ENCODE measurements at regions not wholly inside any gene's neighbourhood (a gene's known extent, or its start where the extent isn't known, plus 50 kb on each side); places are given as distances from the start of the nearest gene placed in this dataset.
A peak's percentile ranks its signal among the peaks of the same experiment; 100 is the strongest.

- H3K4me1 ChIP-seq: no peaks in the 10 kb centered on the region
- H3K4me3 ChIP-seq: no peak overlapping the region
- no peaks in the 10 kb centered on the region for H3K36me3 ChIP-seq
- intact Hi-C loops (cut with DNase I; ENCODE audit: low total_unique reads): loop anchor here (10.0 kb wide), 1 partner anchor 210 kb away; no protein-coding TSS in a partner anchor
- no peaks in the 10 kb centered on the region for H3K27me3 ChIP-seq
- H3K9me3 ChIP-seq: no peaks in the 10 kb centered on the region
- WGBS, 2 donors (ENCODE audit: low coverage in 1 of 2): 51 to 59% methylated on average over 5 of the region's 5 CpGs
- in situ Hi-C loops (cut with MboI; ENCODE audit: low pct_ligation_motif_present in 1 of 4, low pct_unique_long_range_greater_than_20kb in 1 of 4, low sequenced_read_pairs in 3 of 4): loop anchor here in 1 of 4 donors (25.0 kb wide), 1 partner anchor 783 kb away; no protein-coding TSS in a partner anchor
- H3K27ac ChIP-seq: no peak overlapping the region
- no peak for DNase-seq
- TF ChIP-seq EP300 (IDR thresholded peaks at IDR 0.05; ENCODE audit: low read depth) (no peak), POLR2A (IDR thresholded peaks at IDR 0.05) (no peak), POLR2AphosphoS5 (IDR thresholded peaks at IDR 0.05) (no peak)
- TF ChIP-seq, protein P1, sequence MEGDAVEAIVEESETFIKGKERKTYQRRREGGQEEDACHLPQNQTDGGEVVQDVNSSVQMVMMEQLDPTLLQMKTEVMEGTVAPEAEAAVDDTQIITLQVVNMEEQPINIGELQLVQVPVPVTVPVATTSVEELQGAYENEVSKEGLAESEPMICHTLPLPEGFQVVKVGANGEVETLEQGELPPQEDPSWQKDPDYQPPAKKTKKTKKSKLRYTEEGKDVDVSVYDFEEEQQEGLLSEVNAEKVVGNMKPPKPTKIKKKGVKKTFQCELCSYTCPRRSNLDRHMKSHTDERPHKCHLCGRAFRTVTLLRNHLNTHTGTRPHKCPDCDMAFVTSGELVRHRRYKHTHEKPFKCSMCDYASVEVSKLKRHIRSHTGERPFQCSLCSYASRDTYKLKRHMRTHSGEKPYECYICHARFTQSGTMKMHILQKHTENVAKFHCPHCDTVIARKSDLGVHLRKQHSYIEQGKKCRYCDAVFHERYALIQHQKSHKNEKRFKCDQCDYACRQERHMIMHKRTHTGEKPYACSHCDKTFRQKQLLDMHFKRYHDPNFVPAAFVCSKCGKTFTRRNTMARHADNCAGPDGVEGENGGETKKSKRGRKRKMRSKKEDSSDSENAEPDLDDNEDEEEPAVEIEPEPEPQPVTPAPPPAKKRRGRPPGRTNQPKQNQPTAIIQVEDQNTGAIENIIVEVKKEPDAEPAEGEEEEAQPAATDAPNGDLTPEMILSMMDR (IDR thresholded peaks at IDR 0.05): no peak
Measured at GRCh38 chr18:27595113-27595838, 410.2 kb upstream of the CHST9 start.

DNA sequence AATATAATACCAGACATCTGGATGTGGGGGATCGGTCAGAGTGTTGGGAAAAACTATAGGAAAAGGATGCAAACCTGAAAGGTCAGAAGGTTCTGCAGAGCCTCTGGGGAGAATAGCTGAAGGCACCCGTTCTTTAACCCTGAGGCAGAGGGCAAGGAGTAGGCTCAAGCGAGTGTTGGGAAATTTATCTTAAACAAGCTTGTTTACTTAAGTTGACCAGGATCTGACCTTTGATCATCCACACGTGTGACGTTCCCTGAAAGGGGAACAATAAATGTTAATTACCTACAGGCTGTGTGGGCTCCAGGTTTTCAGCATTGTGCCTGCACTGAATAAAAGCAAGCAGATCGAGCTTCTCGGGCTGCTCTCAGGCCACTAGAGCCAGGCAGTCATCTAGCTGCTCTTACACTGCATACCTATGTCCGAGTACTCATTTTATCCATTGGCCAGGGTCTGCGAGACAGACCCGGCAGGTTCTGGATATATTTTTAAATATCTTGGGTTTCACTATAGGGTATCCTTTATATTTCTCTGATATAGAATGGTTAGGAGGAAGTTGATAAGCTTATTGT lies 400.6 kb upstream of the CHST9 start:
- TF ChIP-seq POLR2AphosphoS5 (IDR thresholded peaks at IDR 0.05) (no peak), EP300 (IDR thresholded peaks at IDR 0.05; ENCODE audit: low read depth) (no peak), POLR2A (IDR thresholded peaks at IDR 0.05) (no peak)
- TF ChIP-seq, protein P1 (IDR thresholded peaks at IDR 0.05): no peak
- no peaks in the 10 kb centered on the region for H3K27me3 ChIP-seq
- H3K36me3 ChIP-seq: no peaks in the 10 kb centered on the region
- in situ Hi-C loops (cut with MboI; ENCODE audit: low pct_ligation_motif_present in 1 of 4, low pct_unique_long_range_greater_than_20kb in 1 of 4, low sequenced_read_pairs in 3 of 4): loop anchor here in 1 of 4 donors (25.0 kb wide), 1 partner anchor 773 kb away; no protein-coding TSS in a partner anchor
- peaks cover 6 to 8% of the 10 kb centered on the region in 2 donors for H3K9me3 ChIP-seq
- intact Hi-C loops (cut with DNase I; ENCODE audit: low total_unique reads): no loop called here
- peaks cover 0 to 12% (median 2%) of the 10 kb centered on the region in 4 donors for H3K4me1 ChIP-seq
- 31 to 40% methylated on average over 8 to 10 of the region's 10 CpGs for WGBS, 2 donors (ENCODE audit: low coverage in 1 of 2)
- H3K4me3 ChIP-seq: no peak overlapping the region
- peak; percentile 21 for DNase-seq
- H3K27ac ChIP-seq: peak overlapping the region in 2 of 4 donors; percentile 31 to 43

- Histone ChIP-seq H3K27ac (no peak overlapping the region), H3K9me3 (peaks cover 6 to 8% of the 10 kb centered on the region in 2 donors), H3K4me3 (no peak overlapping the region), H3K27me3 (no peaks in the 10 kb centered on the region), H3K4me1 (peaks cover 0 to 12% (median 2%) of the 10 kb centered on the region in 4 donors), H3K36me3 (no peaks in the 10 kb centered on the region)
- WGBS, 2 donors (ENCODE audit: low coverage in 1 of 2): 49 to 60% methylated on average over 1 of the region's 1 CpG
- no peak for TF ChIP-seq POLR2AphosphoS5 (IDR thresholded peaks at IDR 0.05)
- TF ChIP-seq, protein P1 (IDR thresholded peaks at IDR 0.05): no peak
- no peak for TF ChIP-seq EP300 (IDR thresholded peaks at IDR 0.05; ENCODE audit: low read depth)
- TF ChIP-seq POLR2A (IDR thresholded peaks at IDR 0.05): no peak
- intact Hi-C loops (cut with DNase I; ENCODE audit: low total_unique reads) (no loop called here), in situ Hi-C loops (cut with MboI; ENCODE audit: low pct_ligation_motif_present in 1 of 4, low pct_unique_long_range_greater_than_20kb in 1 of 4, low sequenced_read_pairs in 3 of 4) (loop anchor here in 1 of 4 donors (25.0 kb wide), 1 partner anchor 771 kb away; no protein-coding TSS in a partner anchor)
- DNase-seq: no peak
Measured at GRCh38 chr18:27583466-27583865, 398.4 kb upstream of the CHST9 start.

DNA sequence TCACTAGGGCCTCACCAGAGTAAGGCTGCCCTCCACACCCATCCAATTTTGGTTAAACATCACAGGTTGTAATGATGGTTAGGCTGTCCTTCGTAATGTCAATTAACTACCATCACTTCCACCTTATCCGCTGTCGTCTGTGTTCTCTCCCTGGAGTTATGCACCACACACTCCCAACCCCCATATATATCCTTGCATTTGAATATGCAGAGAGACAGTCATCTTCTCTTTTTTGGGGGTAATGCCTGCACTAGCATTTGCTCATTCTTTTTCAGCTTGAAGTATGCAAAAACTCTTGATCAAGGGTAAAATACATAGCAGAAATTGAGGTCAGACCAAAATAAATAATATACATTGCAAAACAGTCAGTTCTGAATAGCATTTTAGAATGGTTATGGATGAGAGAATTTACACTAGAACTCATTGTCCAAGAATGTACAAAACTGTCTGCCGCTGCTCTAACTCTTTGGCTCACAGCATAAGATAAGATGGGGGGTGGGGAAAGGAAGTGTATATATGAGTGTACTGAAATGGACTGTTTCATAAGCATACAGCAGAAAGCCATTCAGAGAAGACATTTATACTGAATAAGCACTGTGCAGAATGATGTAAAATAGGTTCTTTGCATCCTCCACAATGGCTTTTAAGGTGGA lies 397.8 kb upstream of the CHST9 start:
- intact Hi-C loops (cut with DNase I; ENCODE audit: low total_unique reads): no loop called here
- WGBS, 2 donors (ENCODE audit: low coverage in 1 of 2): 58 to 72% methylated on average over 3 to 4 of the region's 4 CpGs
- no peak overlapping the region for H3K27ac ChIP-seq
- H3K36me3 ChIP-seq: no peaks in the 10 kb centered on the region
- TF ChIP-seq EP300 (IDR thresholded peaks at IDR 0.05; ENCODE audit: low read depth): no peak
- TF ChIP-seq, protein P1 (IDR thresholded peaks at IDR 0.05): no peak
- no peak for TF ChIP-seq POLR2A (IDR thresholded peaks at IDR 0.05)
- TF ChIP-seq POLR2AphosphoS5 (IDR thresholded peaks at IDR 0.05): no peak
- in situ Hi-C loops (cut with MboI; ENCODE audit: low pct_ligation_motif_present in 1 of 4, low pct_unique_long_range_greater_than_20kb in 1 of 4, low sequenced_read_pairs in 3 of 4): loop anchor here in 1 of 4 donors (25.0 kb wide), 1 partner anchor 771 kb away; no protein-coding TSS in a partner anchor
- H3K4me3 ChIP-seq: no peak overlapping the region
- no peaks in the 10 kb centered on the region for H3K27me3 ChIP-seq
- peaks cover 6 to 8% of the 10 kb centered on the region in 2 donors for H3K9me3 ChIP-seq
- peaks cover 0 to 12% (median 2%) of the 10 kb centered on the region in 4 donors for H3K4me1 ChIP-seq
- DNase-seq: no peak
